ENCODE measurements at regions not wholly inside any gene's neighbourhood (a gene's known extent, or its start where the extent isn't known, plus 50 kb on each side); places are given as distances from the start of the nearest gene placed in this dataset.

DNA sequence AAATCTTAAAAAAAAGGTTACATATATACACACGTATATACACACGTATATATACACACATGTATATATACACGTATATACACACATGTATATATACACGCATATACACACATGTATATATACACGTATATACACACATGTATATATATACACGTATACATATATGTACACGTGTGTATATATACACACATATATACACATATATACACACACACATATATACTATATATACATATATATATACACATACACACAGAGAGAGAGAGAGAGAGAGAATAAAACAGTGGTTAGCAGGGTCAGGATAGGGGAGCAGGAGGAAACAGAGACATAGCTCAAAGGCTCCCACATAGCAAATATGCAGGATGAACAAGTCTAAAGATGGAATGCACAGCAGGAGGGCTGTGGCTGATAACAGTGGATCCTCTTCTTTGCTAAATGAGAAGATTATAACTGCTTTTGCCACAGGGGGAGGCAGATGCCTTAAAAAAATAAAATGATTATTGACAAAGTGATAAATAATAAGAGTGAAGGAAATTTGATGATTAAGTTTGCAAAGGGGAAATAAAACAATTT, 714.5 kb downstream of the UQCRFS1 start:
- no peak overlapping the region for H3K4me3 ChIP-seq (replicated peaks; ENCODE audit: low read depth, low read length)
- TF ChIP-seq, protein P1, sequence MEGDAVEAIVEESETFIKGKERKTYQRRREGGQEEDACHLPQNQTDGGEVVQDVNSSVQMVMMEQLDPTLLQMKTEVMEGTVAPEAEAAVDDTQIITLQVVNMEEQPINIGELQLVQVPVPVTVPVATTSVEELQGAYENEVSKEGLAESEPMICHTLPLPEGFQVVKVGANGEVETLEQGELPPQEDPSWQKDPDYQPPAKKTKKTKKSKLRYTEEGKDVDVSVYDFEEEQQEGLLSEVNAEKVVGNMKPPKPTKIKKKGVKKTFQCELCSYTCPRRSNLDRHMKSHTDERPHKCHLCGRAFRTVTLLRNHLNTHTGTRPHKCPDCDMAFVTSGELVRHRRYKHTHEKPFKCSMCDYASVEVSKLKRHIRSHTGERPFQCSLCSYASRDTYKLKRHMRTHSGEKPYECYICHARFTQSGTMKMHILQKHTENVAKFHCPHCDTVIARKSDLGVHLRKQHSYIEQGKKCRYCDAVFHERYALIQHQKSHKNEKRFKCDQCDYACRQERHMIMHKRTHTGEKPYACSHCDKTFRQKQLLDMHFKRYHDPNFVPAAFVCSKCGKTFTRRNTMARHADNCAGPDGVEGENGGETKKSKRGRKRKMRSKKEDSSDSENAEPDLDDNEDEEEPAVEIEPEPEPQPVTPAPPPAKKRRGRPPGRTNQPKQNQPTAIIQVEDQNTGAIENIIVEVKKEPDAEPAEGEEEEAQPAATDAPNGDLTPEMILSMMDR (IDR thresholded peaks at IDR 0.05; ENCODE audit: low read depth, low read length, missing control alignments) = no peak
- DNase-seq (ENCODE audit: extremely low read depth, low read depth) = no peak

DNA sequence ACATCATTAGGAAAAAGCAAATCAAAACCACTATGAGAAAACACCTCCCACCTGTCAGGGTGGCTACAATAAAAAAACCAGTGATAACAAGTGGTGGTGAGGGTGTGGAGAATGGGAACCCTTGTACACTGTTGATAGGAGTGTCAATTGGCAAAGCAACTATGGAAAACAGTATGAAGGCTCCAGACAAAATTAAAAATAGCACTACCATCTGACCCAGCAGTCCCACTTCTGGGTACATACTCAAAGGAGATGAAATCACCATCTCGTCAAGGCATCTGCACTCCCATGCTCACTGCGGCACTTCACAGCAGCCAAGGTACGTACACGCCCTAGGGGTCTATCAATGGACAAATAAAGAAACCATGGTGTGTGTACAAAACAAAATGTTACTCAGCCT, 715.1 kb downstream of the UQCRFS1 start:
- TF ChIP-seq, protein P1 (IDR thresholded peaks at IDR 0.05; ENCODE audit: low read depth, low read length, missing control alignments) = no peak
- no peak overlapping the region for H3K4me3 ChIP-seq (replicated peaks; ENCODE audit: low read depth, low read length)
- no peak for DNase-seq (ENCODE audit: extremely low read depth, low read depth)

DNA sequence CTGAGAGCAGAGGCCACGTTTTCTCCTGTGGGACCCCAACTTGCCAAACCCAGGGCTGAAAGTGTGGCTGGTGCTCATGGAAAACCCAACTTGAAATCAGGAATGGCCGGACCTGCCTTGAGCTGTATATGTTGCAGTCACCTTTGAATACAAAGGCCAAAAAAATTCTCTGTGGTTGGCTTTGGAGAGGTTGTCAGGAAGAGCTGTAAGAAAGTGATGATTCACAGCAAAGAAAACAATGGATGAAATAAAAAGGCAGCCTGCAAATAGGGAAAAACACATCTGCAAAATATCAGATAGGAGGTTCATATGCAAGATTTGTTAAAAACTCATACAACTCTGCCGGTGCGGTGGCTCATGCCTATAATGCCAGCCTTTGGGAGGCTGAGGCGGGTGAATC, 715.8 kb downstream of the UQCRFS1 start:
- no peak overlapping the region for H3K4me3 ChIP-seq (replicated peaks; ENCODE audit: low read depth, low read length)
- no peak for DNase-seq (ENCODE audit: extremely low read depth, low read depth)
- TF ChIP-seq, protein P1 (IDR thresholded peaks at IDR 0.05; ENCODE audit: low read depth, low read length, missing control alignments) = no peak

DNA sequence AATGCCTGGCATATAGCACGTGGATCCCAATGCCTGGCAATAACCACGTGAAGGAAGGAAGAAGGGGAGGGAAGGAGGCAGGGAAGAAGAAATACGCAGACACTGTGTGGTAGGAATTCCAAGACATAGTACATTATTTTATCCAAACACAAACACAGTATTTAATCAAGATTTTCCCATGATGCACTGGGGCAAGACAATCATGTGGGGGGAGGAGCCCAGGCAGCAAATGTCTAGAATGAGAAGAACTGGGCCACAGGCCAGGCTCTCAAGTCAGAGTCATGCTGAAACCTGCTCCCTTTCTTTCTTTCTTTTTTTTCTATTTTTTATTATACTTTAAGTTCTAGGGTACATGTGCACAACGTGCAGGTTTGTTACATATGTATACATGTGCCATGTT, 717.9 kb downstream of the UQCRFS1 start:
- no peak overlapping the region for H3K4me3 ChIP-seq (replicated peaks; ENCODE audit: low read depth, low read length)
- TF ChIP-seq, protein P1 (IDR thresholded peaks at IDR 0.05; ENCODE audit: low read depth, low read length, missing control alignments) = no peak
- no peak for DNase-seq (ENCODE audit: extremely low read depth, low read depth)

DNA sequence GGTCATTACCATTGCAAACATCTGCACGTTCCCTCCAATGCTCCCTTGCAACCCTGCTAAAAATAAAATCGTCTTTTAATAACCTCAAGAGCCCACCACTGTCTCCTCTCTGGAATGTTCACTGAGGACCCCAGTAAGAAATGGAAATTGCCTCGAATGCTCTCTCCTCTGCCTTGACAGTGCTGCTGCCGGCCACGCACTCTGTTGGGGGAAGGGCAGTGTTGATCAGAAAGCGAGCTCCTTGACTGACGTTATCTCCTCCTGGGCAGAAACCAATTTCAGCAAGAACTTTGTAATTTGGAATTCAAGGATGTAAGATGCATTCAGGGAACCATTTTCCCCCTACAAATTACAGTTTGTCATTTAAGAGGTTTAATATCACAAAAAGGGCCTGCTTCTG, 718.5 kb downstream of the UQCRFS1 start:
- no peak overlapping the region for H3K4me3 ChIP-seq (replicated peaks; ENCODE audit: low read depth, low read length)
- TF ChIP-seq, protein P1 (IDR thresholded peaks at IDR 0.05; ENCODE audit: low read depth, low read length, missing control alignments) = no peak
- DNase-seq (ENCODE audit: extremely low read depth, low read depth) = no peak

DNA sequence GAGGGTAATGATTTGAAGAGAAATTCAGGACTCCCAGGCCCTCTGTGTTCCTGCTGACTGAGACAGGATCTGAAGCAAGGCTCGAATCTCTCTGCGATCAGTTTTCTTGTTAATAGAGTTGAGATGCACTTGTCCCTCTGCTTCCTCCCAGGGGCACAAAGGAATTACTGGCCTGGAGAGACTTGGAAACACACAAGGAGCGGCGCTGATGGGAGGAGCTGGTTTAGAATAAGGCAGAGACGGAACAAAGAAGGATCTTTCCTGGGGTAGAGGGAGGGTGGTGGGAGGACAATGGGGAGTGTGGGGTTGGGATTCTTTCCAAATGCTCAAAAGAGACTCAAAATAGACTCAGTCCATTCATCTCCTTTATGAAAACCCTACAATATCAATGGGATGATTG, 719.1 kb downstream of the UQCRFS1 start:
- TF ChIP-seq, protein P1 (IDR thresholded peaks at IDR 0.05; ENCODE audit: low read depth, low read length, missing control alignments) = no peak
- DNase-seq (ENCODE audit: extremely low read depth, low read depth) = no peak
- no peak overlapping the region for H3K4me3 ChIP-seq (replicated peaks; ENCODE audit: low read depth, low read length)

DNA sequence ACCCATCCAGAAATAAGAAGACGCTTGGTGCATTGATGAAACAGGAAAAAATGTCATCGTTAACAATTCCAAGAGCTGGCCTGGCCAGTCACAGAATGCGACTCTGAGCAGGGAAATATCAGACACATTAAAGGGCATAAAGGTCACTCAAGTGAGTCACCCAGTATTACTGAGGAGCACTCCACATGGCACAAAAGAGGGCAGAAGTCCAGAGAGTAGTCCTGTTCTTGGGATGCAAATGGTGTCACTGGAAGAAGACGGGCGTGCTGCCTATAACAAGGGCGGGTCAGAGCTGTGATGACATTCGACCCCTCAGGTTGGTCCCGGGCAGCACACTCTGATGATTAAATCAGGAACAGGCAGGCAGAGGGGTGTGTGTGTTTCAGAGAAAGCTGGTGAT, 720.3 kb downstream of the UQCRFS1 start:
- TF ChIP-seq, protein P1 (IDR thresholded peaks at IDR 0.05; ENCODE audit: low read depth, low read length, missing control alignments) = no peak
- DNase-seq (ENCODE audit: extremely low read depth, low read depth) = no peak
- no peak overlapping the region for H3K4me3 ChIP-seq (replicated peaks; ENCODE audit: low read depth, low read length)
